HG03565 (cell line): ENCODE measurements at regions not wholly inside any gene's neighbourhood (a gene's known extent, or its start where the extent isn't known, plus 50 kb on each side); places are given as distances from the start of the nearest gene placed in this dataset.
"Not testable (repeated sequence)": the region's sequence is repeated elsewhere in the genome, so short reads cannot be mapped to it uniquely, and the experiment has no call there.

Experiments
- ATAC-seq: cut with Tn5 transposase; IDR thresholded peaks from one replicate; pipeline ENCODE4 v1.9.1; 2021; ENCODE audit warnings: mild to moderate bottlenecking, moderate library complexity; ENCODE audit not compliant: unreplicated experiment

DNA sequence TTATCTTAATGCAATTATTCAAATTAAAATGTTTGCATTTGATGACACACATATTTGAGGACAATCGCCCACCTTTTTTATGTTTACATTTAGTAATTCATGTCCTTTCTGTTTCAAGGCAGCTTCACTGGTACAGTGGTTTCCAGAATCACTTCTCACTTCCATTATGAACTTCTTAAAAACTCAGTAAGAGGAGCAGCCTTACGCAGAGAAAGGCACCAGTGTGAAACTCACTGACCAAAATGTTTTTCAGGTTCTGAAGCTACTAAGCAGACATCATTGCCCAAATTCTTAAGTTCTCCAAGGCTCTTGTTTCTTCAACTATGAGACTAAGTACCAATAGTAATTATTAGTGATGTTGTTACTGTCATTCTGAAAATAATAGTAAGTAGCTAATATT, 353.1 kb upstream of the CXADR start:
- ATAC-seq, result no peak

DNA sequence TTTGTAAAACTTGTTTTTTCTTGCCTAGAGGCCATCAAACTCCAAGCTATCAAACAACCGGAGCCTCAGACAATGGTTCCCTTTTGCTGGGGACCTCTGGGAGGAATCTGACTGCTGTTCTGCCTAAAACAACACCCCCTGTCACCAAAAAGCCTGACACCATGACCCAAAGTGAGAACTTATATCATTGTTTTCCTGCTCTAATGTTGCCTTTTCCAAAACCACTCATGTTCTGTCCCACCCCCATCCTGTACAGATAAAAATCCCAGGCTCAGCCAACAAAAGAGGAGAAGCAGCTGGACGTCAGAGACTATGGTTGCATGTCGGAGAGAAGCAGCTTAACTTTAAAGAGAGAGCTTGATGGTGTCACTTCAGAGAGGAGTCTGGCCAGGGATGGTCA, 327.2 kb upstream of the CXADR start:
- ATAC-seq, result no peak

DNA sequence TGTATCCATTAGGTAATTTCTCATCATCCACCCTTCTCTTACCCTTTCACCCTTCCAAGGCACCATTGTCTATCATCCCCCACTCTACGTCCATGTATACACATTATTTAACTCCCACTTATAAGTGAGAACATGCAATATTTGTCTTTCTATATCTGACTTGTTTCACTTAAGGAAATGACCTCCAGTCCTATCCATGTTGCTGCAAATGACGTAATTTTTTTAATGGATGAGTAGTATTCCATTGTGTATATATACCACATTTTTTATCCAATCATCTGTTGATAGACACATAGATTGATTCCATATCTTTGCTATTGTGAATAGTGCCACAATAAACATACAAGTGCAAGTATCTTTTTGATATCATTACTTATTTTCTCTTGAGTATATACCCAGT, 322.9 kb upstream of the CXADR start:
- ATAC-seq, result no peak

DNA sequence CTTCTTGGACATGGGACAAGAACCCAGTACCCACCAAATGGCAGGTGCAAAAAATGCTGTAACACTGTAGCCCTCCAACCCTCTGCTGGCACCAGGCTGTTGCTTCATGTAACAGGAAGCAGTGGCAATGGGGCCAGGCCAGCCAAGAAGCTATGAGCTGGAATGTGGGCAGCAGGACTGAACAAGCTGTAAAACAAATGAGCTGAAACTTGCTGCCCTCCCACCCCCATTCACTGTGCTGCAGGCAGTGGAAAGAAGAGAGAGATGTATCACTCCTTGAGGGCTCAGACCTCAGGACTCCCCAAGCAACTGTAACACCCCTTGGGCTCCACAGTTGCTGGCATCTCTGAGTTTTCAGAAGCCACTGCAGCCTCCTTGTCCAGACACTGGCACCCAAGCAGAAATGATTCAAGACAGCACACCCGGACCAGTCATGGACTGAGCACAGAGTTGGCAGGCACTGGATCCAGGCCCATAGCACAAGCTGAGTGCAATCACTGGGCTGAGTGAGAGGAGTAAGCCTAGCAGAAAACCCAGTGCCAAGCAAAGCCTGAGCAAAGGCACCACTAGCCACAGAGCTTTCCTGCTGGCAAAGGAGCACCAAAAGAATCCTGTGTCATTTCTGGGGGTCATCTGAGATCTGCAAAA, 321.4 kb upstream of the CXADR start:
- ATAC-seq, result no peak

DNA sequence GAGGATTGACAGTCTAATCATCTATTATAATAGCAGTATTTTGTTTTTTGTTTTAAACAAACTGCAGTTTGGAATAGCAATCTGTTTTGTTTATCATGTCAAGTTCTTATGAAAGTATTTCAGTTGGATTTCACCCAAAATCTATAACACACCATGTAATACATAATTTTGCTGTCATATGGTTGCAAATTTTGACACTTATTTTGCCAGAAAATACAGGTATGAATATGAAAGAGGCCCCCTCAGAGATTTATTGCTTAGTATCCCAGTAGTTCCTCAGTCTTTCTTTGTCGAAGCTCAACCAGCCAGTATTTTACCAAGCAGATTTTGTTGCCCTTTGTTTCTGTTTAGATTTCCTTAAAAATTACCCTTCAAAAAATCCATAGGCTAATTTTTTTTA, 317.5 kb upstream of the CXADR start:
- ATAC-seq, result no peak

DNA sequence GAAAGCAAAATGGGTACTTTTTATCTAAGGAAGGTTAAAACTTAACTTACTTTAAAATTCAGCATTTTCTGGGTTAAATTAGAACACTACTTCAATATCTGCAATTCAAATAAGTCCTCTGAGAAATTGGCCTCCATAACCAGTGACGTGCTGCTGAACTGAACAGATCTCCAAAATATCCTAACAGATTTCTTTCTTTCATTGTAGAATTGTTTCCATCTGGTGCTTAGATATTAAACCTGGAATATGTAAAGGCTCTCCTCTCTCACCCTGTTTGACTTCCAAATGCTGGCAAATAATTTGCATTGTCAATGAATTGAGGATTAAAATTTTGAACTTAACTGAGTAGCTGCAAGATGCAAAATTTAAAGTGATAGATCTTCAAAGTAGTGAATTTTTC, 316.9 kb upstream of the CXADR start:
- no peak for ATAC-seq

DNA sequence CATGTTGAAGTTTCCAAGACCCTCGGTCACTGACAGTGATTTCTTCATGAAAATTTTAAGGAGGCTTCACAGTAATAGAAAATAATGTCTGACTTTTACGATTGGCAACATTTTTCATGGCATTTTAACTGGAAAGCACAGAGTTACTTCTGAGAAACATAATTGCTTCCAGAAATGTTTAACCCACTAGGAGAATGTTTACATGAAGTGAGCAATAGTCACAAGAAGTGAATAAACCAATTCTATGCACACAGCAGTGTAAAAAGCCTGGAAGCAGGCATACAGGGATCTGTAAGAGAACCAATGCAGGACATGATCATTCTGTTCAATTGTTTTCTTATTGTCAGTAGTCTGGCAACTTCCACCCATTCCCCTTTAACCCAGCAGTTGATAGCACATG, 316.2 kb upstream of the CXADR start:
- no peak for ATAC-seq

DNA sequence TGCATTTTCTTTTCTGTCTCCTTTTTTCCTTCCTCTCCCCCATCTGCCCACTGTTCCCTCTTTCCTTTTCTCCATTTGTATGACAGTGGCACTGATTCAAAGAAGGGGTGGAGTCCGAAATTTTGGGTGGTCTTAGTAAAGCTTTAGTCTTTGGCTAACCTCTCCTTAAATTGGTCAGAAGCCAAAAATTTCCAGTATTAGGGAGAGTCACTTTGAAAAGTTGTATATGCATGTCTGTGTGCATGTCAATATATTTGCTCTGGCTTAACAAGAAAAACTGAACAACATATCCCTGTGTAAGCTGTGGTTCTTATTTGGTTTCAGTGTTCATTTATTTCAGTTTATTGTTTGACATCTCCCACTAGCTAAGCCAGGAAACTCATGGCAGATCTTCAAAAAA, 314.8 kb upstream of the CXADR start:
- ATAC-seq, result no peak

DNA sequence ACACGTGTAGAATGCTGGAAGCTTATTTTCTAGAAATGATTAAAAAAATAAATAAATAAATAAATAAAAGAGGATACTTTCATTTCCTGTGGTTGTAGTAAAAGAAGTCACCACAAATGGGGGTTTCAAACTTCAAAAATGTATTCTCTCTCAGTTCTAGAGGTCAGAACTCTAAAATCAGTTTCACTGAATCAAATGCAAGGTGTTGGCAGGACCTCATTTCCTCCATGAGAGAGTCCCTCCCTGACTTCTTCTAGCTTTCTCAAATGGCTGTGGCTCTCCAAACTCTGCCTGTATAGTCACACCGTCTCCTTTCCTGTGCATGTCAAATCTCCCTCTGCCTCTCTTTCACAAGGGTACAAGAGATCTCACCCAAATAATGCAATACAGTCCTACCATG, 312.6 kb upstream of the CXADR start:
- no peak for ATAC-seq

DNA sequence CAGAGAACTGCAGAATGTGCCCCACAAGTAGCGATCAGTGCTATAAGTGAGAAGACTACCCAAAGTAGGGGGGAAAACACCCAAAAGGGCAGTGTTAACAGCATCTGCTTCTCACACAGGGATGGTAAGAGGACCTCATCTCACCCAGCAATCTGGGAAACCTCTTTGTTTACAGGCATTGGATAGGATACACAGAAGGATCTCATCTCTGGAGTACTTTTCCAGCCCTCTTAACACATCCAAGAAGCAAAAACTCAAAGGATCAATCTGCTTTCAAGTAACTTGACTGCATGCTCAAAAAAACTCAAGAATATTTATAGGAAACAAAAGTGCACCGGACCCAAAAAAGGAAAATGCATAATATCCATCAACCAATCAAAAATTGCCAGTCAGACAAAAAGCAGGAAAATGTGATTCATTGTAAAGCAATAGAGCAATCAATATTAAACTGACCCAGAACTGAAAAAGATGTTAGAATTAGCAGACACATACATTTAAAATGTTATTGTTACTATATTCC, 311.0 kb upstream of the CXADR start:
- ATAC-seq, result no peak

DNA sequence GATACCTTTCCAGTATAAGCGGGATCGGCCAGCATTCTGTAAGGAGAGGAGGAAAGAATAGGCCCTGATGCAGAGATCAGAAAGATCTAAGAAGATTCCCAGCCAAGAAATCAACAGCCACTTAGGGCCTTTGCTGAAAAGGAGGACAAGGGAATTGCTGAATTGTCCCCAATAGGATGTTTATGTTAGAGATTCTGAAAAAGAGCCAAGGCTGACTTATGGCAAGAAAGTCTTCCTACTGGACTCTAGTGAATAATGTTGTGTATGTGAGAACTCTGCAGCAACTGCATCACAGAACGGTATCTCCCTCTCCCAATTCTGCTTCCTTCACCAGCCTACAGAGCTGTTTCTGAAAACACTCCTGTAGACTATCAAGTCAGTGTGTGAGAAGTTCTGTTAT, 298.0 kb upstream of the CXADR start:
- no peak for ATAC-seq

DNA sequence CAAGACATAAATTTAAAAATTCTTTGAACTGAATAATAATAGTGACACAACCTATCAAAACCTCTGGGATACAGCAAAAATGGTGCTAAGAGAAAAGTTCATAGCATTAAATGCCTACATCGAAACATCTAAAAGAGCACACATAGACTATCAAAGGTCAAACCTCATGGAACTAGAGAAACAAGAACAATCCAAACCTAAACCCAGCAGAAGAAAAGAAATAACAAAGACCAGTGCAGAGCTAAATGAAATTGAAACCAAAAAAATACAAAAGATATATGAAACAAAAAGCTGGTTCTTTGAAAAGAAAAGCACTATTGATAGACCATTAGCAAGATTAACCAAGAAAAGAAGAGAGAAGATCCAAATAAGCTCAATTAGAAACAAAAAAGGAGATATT, 293.8 kb upstream of the CXADR start:
- not testable (repeated sequence) for ATAC-seq

DNA sequence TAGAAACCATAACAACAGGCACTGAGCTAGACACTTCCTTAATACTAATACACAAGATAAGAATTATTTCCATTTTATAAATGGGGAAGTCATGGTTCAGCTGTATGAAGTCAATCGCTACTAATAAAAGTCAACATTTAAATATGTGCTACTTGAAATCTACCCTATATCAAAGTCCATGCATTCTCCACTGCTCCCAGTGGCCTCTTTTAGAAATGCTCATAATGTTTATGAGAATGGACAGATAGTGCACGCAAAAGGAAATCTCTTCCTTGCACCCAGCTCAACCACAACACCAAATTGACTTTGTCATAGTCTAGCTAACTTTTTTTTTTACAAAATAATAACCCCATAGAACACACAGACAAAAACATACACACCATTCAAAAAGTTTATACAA, 281.7 kb upstream of the CXADR start:
- no peak for ATAC-seq

DNA sequence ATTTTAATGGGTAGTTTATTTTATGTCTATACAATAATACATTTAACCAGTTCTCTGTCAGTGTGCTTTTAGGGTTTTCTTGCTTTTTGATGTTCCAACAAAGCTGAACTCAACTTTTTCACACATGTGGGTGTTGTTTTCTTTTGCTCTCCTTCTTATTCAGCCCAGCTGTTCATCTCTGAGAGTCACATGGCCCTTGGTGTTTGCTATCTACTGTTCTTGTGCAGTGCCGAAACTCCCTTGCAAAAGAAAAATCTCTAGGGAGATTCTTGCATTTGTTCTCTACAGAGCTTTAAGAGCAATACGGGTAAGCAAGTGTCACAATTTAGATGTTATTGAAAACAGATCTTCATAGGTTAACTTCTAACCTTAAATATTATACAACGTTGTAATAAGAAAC, 281.1 kb upstream of the CXADR start:
- ATAC-seq, result no peak

DNA sequence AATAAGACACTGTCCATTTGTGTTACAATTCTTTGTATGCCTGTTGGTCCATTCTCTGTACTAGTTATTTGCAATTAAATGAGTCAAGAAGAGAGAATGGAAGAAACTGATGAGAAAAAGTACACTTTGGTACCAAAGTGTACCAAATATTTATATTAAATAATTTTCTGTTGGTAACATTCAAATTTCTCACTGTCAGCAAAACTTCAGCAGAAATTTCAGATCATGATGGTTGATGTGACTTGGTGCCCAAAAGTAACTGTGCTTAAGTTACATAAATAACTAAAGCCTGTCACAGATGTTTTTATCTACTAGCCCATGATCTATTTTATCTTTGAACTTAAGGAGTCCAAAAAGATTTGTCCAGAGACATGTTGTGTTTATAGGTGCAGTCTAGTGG, 274.4 kb upstream of the CXADR start:
- no peak for ATAC-seq

DNA sequence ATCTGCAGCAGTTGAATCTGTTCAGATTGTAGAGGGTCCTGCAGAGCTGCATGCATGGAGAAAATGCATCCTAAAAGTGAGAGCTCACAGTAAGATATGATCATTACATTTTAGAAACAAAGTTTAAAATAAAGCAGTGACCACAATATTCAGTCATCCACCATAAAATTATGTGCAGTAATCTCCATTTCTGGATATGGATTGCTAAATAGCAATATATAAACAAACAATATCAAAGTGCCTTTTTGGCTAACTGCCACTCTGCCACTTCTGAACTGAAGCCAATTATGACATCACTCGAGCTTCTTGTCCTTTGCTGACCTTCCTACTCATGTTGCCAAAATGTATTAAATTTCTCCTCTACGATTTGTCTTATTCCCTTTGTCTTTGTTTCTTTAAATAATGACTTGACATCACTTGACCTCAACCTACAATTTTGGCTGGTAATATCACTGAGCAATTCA, 262.0 kb upstream of the CXADR start:
- no peak for ATAC-seq

DNA sequence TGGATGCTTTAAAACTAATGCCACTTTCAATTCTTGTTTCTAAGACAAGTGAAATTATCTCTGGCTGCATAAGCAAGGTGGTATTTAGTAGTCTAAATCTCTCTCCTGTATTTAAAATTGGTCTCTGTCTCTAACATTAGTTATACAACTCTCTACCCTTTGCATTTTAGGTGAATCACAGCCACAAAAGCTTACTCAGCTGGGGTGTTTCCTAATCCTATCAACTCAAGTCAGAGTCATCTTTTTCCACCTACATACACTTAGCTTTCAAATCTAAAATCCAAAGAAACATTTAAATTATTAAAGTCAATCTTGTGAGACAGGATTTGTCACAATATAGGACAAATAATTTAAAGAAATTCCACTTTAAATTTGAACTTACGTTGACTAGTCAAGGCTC, 255.1 kb upstream of the CXADR start:
- ATAC-seq, result no peak

DNA sequence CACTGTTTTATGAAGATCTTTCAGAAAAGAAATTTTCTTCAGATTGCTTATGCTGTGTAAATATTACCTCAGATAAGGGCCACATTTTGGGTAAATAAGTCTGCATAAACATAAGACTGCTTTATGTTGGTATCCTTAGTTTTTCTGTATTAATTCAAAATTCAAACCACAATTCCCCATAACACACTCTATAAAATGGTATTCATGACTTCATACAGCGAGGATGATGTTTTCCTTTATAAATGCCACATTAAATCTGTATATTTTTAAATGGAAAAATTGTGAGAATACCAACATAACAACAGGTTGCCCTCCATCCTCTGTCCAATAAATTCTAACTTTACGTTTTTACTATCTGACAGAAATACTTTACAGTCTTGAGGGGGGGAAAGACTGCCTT, 248.7 kb upstream of the CXADR start:
- no peak for ATAC-seq

DNA sequence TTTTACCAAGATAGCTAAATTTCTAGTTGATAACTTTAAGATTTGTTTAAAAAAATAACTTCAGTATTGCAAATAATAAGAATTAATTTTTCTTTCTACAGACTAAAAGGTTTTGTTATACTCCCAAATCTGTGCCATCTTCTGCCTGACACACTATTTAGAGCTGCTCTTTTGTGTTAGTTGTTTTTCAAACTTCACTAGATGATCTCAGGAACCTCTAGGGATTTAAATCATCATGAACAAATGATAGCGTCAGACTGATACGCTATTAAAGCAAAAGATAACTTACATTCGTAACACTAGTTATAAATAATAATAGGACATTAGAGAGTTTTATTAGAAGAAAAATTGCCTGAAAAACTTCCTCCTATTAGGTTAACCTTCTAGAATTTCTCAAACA, 243.1 kb upstream of the CXADR start:
- no peak for ATAC-seq

DNA sequence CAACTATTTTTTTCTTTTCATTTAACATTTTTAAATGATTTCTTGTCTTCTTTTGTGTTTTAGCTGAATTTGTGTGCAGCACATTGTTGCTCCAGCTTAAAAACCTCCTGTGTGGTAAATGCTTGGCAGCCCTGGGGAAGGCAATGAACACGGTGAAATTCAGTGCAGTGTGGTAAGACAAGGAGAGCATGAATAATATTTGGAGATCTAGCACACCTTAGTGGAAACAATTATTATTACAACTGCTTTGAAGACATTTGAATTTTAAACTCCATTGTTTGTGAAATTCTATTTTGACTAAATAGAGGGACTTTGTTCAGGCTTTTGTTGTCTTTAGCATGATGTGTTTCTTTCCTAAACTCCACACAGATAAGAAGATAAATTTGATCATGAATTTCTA, 242.6 kb upstream of the CXADR start:
- ATAC-seq, result no peak

DNA sequence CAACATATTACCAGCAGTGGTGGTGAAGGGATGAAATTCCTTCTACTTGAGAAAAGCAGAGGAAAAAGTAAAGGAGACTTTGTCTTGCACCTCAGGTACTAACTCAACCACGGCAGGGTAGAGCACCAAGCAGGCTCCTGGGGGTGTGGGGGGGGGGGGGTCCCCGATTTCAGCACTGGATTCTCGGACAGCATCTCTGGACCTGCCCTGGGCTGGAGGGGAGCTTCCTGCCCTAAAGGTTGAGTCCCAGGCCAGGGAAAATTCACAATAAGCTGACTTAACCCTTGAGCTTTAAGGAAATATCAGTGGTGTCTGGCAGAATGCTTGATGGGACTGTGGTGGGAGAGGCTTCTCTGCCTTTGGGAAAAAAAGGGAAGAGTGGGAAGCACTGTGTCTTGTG, 233.2 kb upstream of the CXADR start:
- ATAC-seq, result no peak

DNA sequence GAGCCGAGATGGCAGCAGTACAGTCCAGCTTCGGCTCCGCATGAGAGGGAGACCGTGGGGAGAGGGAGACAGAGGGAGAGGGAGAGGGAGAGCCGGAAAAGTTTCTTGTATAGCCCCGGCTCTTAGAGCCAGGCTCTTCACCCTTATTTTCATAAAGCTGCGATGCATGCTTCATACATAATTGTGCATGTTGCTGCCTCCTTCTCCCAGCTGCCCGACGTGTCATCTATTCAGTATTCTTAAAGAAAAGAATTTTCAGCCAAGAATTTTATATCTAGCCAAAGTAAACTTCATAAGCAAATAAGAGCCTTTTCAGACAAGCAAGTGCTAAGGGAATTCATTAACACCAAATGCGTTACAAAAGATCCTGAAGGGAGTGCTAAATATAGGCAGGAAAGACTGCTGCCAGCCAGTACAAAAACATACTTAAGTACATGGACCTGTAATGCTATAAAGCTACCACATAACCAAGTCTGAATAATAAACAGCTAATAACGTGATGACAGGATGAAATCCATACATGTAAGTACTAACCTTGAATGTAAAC, 219.8 kb upstream of the CXADR start:
- not testable (repeated sequence) for ATAC-seq

DNA sequence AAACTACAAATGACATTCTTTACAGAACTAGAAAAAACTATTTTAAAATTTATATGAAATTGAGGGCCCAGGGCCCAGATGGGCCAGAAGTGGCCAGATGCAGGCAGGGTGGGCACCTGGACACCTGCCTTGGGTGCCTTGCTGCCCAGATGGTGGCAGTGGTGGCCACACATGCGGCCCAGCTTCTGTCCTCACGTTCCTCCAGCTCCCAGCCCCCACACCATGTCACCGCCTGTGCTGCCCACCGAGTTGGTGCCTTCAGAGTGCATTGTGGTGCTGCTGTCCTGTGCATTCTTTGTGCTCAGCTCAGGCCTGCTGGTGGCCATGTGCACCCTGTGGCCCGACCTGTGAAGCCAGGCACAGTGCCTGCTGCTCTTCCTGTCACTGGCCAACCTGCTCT, 216.8 kb upstream of the CXADR start:
- ATAC-seq, result no peak
